Liver (tissue), 8 donors: ENCODE measurements at regions not wholly inside any gene's neighbourhood (a gene's known extent, or its start where the extent isn't known, plus 50 kb on each side); places are given as distances from the start of the nearest gene placed in this dataset.

Source experiments
- DNase-seq: peaks from one replicate; pipeline ENCODE4 v3.0.0-alpha.2; 2017; ENCODE audit warnings: low spot score
- H3K27ac ChIP-seq, 2 donors: one replicate each; pipeline ENCODE4 v1.7.0; 2013; ENCODE audit warnings: inconsistent platforms in 2 of 2, low read length in 2 of 2, control low read depth in 1 of 2, low read depth in 1 of 2, mild to moderate bottlenecking in 1 of 2
- H3K27me3 ChIP-seq, 4 donors: one replicate each; pipeline versions ENCODE4 v1.6.1 to v1.7.0; 2013; ENCODE audit warnings: low read length in 3 of 4, inconsistent platforms in 1 of 4, mild to moderate bottlenecking in 1 of 4, moderate library complexity in 1 of 4; ENCODE audit not compliant: control insufficient read depth in 4 of 4, insufficient read depth in 4 of 4
- H3K36me3 ChIP-seq, 4 donors: one replicate each; pipeline versions ENCODE4 v1.6.1 to v1.7.0; 2013; ENCODE audit warnings: low read length in 3 of 4, mild to moderate bottlenecking in 3 of 4, low read depth in 1 of 4, moderate library complexity in 1 of 4; ENCODE audit not compliant: control insufficient read depth in 4 of 4, insufficient read depth in 3 of 4
- H3K4me1 ChIP-seq, 4 donors: one replicate each; pipeline versions ENCODE4 v1.6.1 to v1.7.0; 2013; ENCODE audit warnings: low read length in 3 of 4, mild to moderate bottlenecking in 3 of 4, moderate library complexity in 1 of 4; ENCODE audit not compliant: control insufficient read depth in 4 of 4, insufficient read depth in 4 of 4
- H3K4me3 ChIP-seq, 3 donors: one replicate each; pipeline versions ENCODE4 v1.6.1 to v1.7.0; 2013; ENCODE audit warnings: low read length in 3 of 3, control low read depth in 1 of 3, low read depth in 1 of 3, mild to moderate bottlenecking in 1 of 3
- H3K9ac ChIP-seq, 2 donors: one replicate each; pipeline ENCODE4 v1.7.0; 2013; ENCODE audit warnings: low read length in 2 of 2, mild to moderate bottlenecking in 2 of 2, moderate library complexity in 2 of 2, control low read depth in 1 of 2, low read depth in 1 of 2
- H3K9me3 ChIP-seq, 4 donors: one replicate each; pipeline versions ENCODE4 v1.6.1 to v1.7.0; 2013; ENCODE audit warnings: low read length in 3 of 4; ENCODE audit not compliant: control insufficient read depth in 4 of 4
- FOXA1 ChIP-seq: IDR thresholded peaks from 2 replicates; pipeline ENCODE4 v1.6.1; 2016; ENCODE audit warnings: antibody characterized with exemption
- FOXA2 ChIP-seq: IDR thresholded peaks from 2 replicates; pipeline ENCODE4 v1.6.1; 2016; ENCODE audit warnings: antibody characterized with exemption
- GABPA ChIP-seq, 2 donors: IDR thresholded peaks in 1 of 2; conservative IDR thresholded peaks in 1 of 2; 2 replicates each; pipeline ENCODE4 v1.6.1; 2016; ENCODE audit warnings: antibody characterized with exemption in 2 of 2, mild to moderate bottlenecking in 1 of 2, moderate library complexity in 1 of 2
- HNF4A ChIP-seq, 2 donors: conservative IDR thresholded peaks; 2 replicates each; pipeline ENCODE4 v1.6.1; 2016; ENCODE audit warnings: antibody characterized with exemption in 2 of 2, mild to moderate bottlenecking in 2 of 2
- HNF4G ChIP-seq: IDR thresholded peaks from 2 replicates; pipeline ENCODE4 v1.6.1; 2016; ENCODE audit warnings: antibody characterized with exemption
- JUND ChIP-seq, 2 donors: IDR thresholded peaks; 2 replicates each; pipeline ENCODE4 v1.6.1; 2016; ENCODE audit warnings: antibody characterized with exemption in 2 of 2
- NR2F2 ChIP-seq: IDR thresholded peaks from 2 replicates; pipeline ENCODE4 v1.6.1; 2016; ENCODE audit warnings: antibody characterized with exemption
- RAD21 ChIP-seq, 2 donors: IDR thresholded peaks; 2 replicates each; pipeline ENCODE4 v1.6.1; 2016; ENCODE audit warnings: antibody characterized with exemption in 2 of 2, mild to moderate bottlenecking in 2 of 2
- RXRA ChIP-seq, 2 donors: IDR thresholded peaks; 2 replicates each; pipeline ENCODE4 v1.6.1; 2017 to 2018; ENCODE audit warnings: antibody characterized with exemption in 2 of 2, mild to moderate bottlenecking in 1 of 2
- SP1 ChIP-seq: IDR thresholded peaks from 2 replicates; pipeline ENCODE4 v1.6.1; 2018; ENCODE audit warnings: antibody characterized with exemption, mild to moderate bottlenecking
- TAF1 ChIP-seq: conservative IDR thresholded peaks from 2 replicates; pipeline ENCODE4 v1.6.1; 2016; ENCODE audit warnings: antibody characterized with exemption, mild to moderate bottlenecking
- YY1 ChIP-seq: IDR thresholded peaks from 2 replicates; pipeline ENCODE4 v1.6.1; 2016; ENCODE audit warnings: antibody characterized with exemption, mild to moderate bottlenecking
- WGBS: extraction: QIAGEN DNeasy Blood & Tissue Kit; methylation state at CpG from one replicate; pipeline ENCODE4 v1.1.7; 2013; 5-methylcytosine and 5-hydroxymethylcytosine counted together
- TF ChIP-seq, protein P1 (sequence below): IDR thresholded peaks from 2 replicates; pipeline ENCODE4 v1.6.1; 2016; ENCODE audit warnings: antibody characterized with exemption, mild to moderate bottlenecking
- TF ChIP-seq, protein P2 (sequence below): IDR thresholded peaks from 2 replicates; pipeline ENCODE4 v1.6.1; 2016; ENCODE audit warnings: antibody characterized with exemption
- TF ChIP-seq, protein P3 (sequence below): fragments of 150-350 bp; IDR thresholded peaks from 2 replicates; pipeline ENCODE4 v1.5.1; 2017; ENCODE audit warnings: improper control_type of control experiment, low read depth, low read length; ENCODE audit not compliant: missing input control
- donor health status: healthy.
- donor health status: healthy.
- donor health status: healthy.
- donor health status: healthy.
- donor health status: healthy.

DNA sequence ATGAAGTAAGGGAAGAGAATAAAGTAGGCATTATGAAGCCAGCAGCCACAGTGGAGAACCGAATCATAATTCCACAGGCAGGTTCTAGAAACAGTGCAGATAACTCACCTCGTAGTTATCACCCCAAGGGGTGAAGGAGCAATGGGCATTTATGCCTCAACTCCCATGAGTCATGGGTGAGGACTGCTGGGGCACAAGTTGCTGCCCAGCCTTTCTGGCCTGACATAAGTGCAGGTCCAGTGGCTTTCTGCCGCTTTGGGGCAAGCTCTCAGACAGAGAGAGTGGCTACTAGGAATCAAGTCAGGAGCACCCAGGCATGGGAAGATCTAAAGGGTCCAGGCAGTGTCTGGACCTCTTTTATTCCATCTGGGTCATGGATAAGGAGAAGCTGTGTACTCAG is 149.8 kb downstream of the SUCLG1 start:
- Histone ChIP-seq H3K27ac (no peak overlapping the region), H3K4me3 (no peak overlapping the region), H3K4me1 (no peaks in the 10 kb centered on the region), H3K27me3 (no peaks in the 10 kb centered on the region), H3K9ac (no peak overlapping the region), H3K9me3 (no peaks in the 10 kb centered on the region), H3K36me3 (no peaks in the 10 kb centered on the region)
- WGBS, result 82% methylated on average over 3 of the region's 3 CpGs
- no peak for TF ChIP-seq FOXA2
- TF ChIP-seq, protein P1, sequence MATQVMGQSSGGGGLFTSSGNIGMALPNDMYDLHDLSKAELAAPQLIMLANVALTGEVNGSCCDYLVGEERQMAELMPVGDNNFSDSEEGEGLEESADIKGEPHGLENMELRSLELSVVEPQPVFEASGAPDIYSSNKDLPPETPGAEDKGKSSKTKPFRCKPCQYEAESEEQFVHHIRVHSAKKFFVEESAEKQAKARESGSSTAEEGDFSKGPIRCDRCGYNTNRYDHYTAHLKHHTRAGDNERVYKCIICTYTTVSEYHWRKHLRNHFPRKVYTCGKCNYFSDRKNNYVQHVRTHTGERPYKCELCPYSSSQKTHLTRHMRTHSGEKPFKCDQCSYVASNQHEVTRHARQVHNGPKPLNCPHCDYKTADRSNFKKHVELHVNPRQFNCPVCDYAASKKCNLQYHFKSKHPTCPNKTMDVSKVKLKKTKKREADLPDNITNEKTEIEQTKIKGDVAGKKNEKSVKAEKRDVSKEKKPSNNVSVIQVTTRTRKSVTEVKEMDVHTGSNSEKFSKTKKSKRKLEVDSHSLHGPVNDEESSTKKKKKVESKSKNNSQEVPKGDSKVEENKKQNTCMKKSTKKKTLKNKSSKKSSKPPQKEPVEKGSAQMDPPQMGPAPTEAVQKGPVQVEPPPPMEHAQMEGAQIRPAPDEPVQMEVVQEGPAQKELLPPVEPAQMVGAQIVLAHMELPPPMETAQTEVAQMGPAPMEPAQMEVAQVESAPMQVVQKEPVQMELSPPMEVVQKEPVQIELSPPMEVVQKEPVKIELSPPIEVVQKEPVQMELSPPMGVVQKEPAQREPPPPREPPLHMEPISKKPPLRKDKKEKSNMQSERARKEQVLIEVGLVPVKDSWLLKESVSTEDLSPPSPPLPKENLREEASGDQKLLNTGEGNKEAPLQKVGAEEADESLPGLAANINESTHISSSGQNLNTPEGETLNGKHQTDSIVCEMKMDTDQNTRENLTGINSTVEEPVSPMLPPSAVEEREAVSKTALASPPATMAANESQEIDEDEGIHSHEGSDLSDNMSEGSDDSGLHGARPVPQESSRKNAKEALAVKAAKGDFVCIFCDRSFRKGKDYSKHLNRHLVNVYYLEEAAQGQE, result no peak
- no peak for TF ChIP-seq GABPA (IDR thresholded peaks at IDR 0.05 in 1 of 2, conservative IDR thresholded peaks at IDR 0.05 in 1 of 2)
- no peak for TF ChIP-seq FOXA1
- TF ChIP-seq, protein P2, sequence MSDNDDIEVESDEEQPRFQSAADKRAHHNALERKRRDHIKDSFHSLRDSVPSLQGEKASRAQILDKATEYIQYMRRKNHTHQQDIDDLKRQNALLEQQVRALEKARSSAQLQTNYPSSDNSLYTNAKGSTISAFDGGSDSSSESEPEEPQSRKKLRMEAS, result no peak
- TF ChIP-seq SP1, result no peak
- TF ChIP-seq HNF4A (conservative IDR thresholded peaks at IDR 0.05), result no peak
- DNase-seq, result no peak

DNA sequence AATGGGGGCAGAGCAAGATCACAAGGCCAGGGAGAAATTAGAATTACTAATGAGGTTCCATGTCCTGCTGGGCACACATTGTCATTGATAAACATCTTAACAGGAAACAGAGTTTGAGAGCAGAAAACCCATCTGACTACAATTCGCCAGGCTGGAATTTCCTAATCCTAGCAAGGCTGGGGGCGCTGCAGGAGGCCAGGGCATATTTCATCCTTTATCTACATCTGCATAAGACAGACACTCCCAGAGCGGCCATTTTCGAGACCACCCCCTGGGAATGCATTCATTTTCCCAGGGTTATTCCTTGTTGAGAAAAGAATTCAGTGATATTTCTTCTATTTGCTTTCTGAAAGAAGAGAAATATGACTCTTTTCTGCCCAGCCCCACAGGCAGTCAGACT is 152.7 kb downstream of the SUCLG1 start:
- DNase-seq, result no peak
- H3K27ac ChIP-seq, result no peak overlapping the region
- 87% methylated on average over 4 of the region's 4 CpGs for WGBS
- H3K4me1 ChIP-seq, result no peaks in the 10 kb centered on the region
- TF ChIP-seq YY1 (no peak), HNF4A (conservative IDR thresholded peaks at IDR 0.05) (no peak)
- no peaks in the 10 kb centered on the region for H3K9me3 ChIP-seq
- no peak overlapping the region for H3K9ac ChIP-seq
- no peaks in the 10 kb centered on the region for H3K36me3 ChIP-seq
- no peaks in the 10 kb centered on the region for H3K27me3 ChIP-seq
- H3K4me3 ChIP-seq, result no peak overlapping the region

DNA sequence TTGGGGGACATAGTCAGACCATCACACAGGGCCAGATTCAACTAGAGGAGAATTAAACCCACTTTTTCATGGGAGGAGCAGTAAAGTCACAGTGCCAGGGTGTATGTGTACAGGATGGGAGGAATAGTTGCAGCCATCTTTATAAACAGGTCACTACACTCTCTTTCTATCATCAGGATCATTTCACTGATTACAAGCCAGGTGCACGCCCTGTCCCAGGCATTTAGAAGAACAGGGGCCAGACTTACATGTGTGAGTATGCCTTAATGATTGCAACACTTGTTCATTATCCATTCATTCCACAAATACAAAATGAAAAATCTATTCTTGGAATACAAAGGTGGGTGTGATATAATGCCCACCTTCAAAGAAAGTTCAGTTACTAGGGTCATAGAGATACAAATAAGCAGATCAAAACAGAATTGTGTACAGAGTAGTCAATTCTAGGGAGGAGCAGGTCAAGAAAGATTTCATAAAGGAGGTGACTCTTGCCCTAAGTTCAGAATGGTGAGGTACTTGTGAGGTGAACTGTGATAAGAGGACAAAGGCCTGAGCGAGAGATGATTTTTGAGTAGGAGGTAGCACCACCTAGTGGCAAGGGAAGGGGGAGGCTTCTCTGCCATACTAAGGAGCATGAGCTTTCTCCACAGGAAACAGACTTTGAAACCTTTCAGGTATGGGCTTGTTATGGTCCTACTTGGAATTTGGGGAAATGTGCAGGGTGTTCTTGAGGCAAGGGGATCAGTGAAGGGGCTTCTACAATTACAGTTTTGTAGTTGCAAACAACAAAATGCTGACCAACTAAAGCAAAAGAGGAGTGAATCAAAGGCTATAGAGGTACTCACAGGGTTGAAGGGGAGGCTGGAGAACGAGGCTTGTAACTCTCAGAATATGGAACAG is 156.3 kb downstream of the SUCLG1 start:
- Histone ChIP-seq H3K27ac (no peak overlapping the region), H3K4me3 (no peak overlapping the region), H3K36me3 (no peaks in the 10 kb centered on the region), H3K27me3 (no peaks in the 10 kb centered on the region), H3K9me3 (no peaks in the 10 kb centered on the region), H3K9ac (no peak overlapping the region), H3K4me1 (no peaks in the 10 kb centered on the region)
- WGBS, result 37% methylated on average over 3 of the region's 3 CpGs
- peak; percentile 43 for DNase-seq
- no peak for TF ChIP-seq FOXA2
- peak; percentile 48 to 63 for TF ChIP-seq RXRA (IDR thresholded peaks at IDR 0.05)
- peak; percentile 59 for TF ChIP-seq HNF4G
- peak; percentile 88 to 93 for TF ChIP-seq HNF4A (conservative IDR thresholded peaks at IDR 0.05)
- TF ChIP-seq TAF1, result no peak
- TF ChIP-seq NR2F2, result no peak
- TF ChIP-seq JUND (IDR thresholded peaks at IDR 0.05), result peak in 1 of 2 donors; percentile 20
- TF ChIP-seq, protein P3, sequence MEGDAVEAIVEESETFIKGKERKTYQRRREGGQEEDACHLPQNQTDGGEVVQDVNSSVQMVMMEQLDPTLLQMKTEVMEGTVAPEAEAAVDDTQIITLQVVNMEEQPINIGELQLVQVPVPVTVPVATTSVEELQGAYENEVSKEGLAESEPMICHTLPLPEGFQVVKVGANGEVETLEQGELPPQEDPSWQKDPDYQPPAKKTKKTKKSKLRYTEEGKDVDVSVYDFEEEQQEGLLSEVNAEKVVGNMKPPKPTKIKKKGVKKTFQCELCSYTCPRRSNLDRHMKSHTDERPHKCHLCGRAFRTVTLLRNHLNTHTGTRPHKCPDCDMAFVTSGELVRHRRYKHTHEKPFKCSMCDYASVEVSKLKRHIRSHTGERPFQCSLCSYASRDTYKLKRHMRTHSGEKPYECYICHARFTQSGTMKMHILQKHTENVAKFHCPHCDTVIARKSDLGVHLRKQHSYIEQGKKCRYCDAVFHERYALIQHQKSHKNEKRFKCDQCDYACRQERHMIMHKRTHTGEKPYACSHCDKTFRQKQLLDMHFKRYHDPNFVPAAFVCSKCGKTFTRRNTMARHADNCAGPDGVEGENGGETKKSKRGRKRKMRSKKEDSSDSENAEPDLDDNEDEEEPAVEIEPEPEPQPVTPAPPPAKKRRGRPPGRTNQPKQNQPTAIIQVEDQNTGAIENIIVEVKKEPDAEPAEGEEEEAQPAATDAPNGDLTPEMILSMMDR, result peak; percentile 88
- TF ChIP-seq, protein P1, result no peak
- no peak for TF ChIP-seq FOXA1
- peak; percentile 94 to 96 for TF ChIP-seq RAD21 (IDR thresholded peaks at IDR 0.05)
